ENCODE measurements at regions not wholly inside any gene's neighbourhood (a gene's known extent, or its start where the extent isn't known, plus 50 kb on each side); places are given as distances from the start of the nearest gene placed in this dataset.
A peak's percentile ranks its signal among the peaks of the same experiment; 100 is the strongest.

DNA sequence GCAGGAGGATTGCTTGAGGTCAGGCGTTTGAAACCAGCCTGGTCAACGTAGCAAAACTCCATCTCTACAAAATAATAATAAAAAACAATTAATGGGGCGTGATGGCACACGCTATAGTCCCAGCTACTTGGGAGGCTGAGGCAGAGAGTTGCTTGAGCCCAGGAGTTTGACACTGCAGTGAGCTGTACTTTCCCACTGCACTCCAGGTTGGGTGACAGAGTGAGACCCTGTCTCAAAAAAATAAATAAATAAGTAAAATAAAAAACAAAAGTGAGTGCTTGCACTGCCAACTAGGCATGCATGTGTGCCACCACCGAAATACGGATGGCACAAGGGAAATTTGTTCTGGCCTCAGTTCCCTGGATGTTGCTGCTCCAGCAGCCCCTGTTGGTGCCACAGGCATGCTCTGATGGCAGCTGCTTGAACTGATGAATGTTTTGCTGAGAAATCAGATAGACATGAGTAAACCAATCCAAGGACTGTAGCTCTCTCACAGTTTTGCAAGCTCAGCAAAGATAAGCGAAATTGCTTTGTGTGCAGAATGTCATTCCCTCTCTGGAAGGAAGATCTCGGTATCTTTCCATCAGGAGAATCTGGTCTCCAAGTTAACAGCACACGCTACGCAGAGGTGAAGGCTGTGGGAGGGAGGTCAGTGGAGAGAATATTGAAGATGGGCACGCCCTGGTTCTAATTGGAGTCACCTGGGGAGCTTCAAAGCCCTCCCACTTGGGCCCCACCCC lies 188.0 kb upstream of the SLC24A3 start:
- Histone ChIP-seq H3K4me3 (ENCODE audit: severe bottlenecking) (no peak overlapping the region), H3K4me1 (ENCODE audit: insufficient read depth, poor library complexity, severe bottlenecking) (no peaks in the 10 kb centered on the region), H3K9me3 (ENCODE audit: severe bottlenecking) (no peaks in the 10 kb centered on the region), H3K36me3 (ENCODE audit: low read depth) (no peaks in the 10 kb centered on the region), H3K27ac (ENCODE audit: poor library complexity, severe bottlenecking) (no peak overlapping the region), H3K27me3 (ENCODE audit: insufficient read depth, poor library complexity, severe bottlenecking) (no peaks in the 10 kb centered on the region)
- no peak for DNase-seq (ENCODE audit: low spot score)
- ATAC-seq (ENCODE audit: low read depth), result no peak
- TF ChIP-seq, protein P1, sequence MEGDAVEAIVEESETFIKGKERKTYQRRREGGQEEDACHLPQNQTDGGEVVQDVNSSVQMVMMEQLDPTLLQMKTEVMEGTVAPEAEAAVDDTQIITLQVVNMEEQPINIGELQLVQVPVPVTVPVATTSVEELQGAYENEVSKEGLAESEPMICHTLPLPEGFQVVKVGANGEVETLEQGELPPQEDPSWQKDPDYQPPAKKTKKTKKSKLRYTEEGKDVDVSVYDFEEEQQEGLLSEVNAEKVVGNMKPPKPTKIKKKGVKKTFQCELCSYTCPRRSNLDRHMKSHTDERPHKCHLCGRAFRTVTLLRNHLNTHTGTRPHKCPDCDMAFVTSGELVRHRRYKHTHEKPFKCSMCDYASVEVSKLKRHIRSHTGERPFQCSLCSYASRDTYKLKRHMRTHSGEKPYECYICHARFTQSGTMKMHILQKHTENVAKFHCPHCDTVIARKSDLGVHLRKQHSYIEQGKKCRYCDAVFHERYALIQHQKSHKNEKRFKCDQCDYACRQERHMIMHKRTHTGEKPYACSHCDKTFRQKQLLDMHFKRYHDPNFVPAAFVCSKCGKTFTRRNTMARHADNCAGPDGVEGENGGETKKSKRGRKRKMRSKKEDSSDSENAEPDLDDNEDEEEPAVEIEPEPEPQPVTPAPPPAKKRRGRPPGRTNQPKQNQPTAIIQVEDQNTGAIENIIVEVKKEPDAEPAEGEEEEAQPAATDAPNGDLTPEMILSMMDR (IDR thresholded peaks at IDR 0.05; ENCODE audit: poor library complexity, severe bottlenecking), result no peak

DNA sequence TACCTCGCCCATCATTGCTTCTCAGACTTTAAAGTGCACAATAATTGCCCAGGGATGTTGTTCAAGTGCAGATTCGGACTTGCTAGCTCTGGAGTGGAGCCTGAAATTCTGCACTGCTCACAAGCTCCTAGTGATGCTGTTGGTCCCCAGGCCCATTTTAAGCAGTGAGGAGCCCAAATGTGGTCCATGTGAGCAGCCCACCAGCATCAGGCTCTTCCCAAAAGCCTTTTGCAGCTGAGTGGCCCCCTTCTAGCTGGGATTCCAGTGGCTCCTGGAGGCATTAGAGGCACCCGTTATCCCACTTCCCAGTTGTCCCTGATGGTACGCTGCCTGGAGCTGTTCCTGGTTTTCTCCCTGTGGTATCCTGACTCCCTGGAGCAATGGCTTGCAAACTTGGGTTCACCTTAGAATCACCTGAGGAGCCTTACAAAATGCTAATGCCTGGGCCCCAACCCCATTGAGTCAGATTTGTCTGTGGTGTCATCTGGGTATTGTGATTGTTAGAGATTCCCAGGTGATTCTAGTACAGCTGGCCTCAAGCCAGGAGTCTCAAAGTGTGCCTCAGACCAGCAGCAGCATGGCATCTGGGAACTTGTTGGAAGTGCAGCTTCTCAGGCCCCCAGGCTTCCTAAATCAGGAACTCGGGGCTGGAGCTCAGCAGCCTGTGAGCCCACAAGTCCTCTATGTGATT lies 186.9 kb upstream of the SLC24A3 start:
- TF ChIP-seq, protein P1 (IDR thresholded peaks at IDR 0.05; ENCODE audit: poor library complexity, severe bottlenecking), result no peak
- no peaks in the 10 kb centered on the region for H3K4me1 ChIP-seq (ENCODE audit: insufficient read depth, poor library complexity, severe bottlenecking)
- no peaks in the 10 kb centered on the region for H3K36me3 ChIP-seq (ENCODE audit: low read depth)
- DNase-seq (ENCODE audit: low spot score), result no peak
- H3K27me3 ChIP-seq (ENCODE audit: insufficient read depth, poor library complexity, severe bottlenecking), result no peaks in the 10 kb centered on the region
- ATAC-seq (ENCODE audit: low read depth), result no peak
- H3K27ac ChIP-seq (ENCODE audit: poor library complexity, severe bottlenecking), result no peak overlapping the region
- H3K9me3 ChIP-seq (ENCODE audit: severe bottlenecking), result no peaks in the 10 kb centered on the region
- no peak overlapping the region for H3K4me3 ChIP-seq (ENCODE audit: severe bottlenecking)

DNA sequence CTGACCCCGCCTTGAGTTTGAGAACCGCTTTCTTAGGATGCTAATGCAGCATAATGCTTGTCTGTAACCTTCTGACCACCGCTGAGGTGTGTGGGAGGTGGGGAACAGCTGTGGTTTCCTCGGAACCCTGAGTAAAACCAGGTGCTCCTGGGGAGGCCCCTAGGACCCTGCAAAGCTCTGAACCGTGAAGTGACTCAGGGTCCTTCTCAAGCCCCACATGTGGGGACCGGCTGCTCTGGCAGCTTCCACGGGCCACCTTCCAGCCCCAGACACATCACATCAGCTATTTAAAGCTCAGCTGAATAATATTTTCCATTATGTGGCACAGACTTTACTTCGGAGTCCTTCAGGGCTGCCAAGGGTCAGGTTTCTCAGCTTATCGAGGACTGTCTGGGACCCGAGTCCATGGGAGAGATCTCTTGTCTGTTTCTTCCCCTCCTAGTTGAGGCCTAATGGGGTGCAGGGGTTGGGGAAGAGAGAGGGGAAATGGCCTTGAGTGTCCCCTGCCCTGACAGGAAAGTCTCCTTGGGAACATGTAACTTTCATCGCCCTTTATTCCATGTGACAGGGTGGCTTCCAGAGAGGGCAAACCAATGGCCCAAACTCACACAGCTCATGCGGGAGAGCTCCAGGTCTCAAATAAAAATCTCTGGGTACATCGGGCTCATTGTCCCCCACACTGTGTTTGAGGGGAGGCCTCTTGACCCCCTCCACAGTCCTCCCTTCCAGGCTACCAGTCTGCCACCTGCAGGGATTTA lies 186.1 kb upstream of the SLC24A3 start:
- no peaks in the 10 kb centered on the region for H3K36me3 ChIP-seq (ENCODE audit: low read depth)
- no peaks in the 10 kb centered on the region for H3K4me1 ChIP-seq (ENCODE audit: insufficient read depth, poor library complexity, severe bottlenecking)
- no peaks in the 10 kb centered on the region for H3K27me3 ChIP-seq (ENCODE audit: insufficient read depth, poor library complexity, severe bottlenecking)
- no peak overlapping the region for H3K27ac ChIP-seq (ENCODE audit: poor library complexity, severe bottlenecking)
- ATAC-seq (ENCODE audit: low read depth) (peak; percentile 21; the same call in 2 of the 3 replicates), DNase-seq (ENCODE audit: low spot score) (no peak)
- no peaks in the 10 kb centered on the region for H3K9me3 ChIP-seq (ENCODE audit: severe bottlenecking)
- TF ChIP-seq, protein P1 (IDR thresholded peaks at IDR 0.05; ENCODE audit: poor library complexity, severe bottlenecking), result no peak
- no peak overlapping the region for H3K4me3 ChIP-seq (ENCODE audit: severe bottlenecking)

DNA sequence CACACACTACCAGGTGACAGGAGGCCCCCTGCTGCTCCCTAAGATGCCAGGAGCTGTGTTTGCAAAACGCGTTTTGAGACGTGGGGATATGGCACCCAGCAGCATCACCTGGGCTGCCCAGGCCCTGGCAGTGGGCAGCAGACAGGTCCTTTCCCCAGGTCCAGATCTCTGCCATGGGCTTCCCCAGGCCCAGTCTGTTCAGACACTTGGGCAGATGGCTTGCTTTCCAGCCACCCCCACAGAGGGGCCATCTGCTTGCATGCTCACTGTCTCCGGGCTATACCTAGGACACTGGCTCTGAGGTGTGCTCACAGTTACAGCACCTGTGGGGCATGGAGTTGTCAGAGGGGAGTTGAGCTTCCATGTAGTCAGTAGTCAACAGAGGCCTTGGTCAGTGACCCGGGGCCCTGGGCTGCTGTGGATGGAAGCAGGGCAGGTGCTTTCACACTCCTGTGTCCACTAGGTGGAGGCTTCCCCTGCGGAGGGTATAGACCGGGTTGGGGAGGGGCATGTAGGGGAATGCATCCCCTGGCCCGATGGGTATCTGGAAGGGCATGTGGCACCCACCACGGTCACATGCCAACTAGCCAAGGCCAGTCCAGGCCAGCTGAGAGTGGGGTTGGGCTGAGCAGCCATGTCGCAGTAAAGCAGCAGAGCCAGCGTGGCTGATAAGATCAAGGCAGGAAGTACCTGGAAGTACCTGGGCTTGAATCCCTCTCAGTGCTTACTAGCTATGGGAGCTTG lies 185.4 kb upstream of the SLC24A3 start:
- 0 out of 3 replicates have a peak, but pooled peaks have one; percentile 25 for ATAC-seq (ENCODE audit: low read depth)
- no peak overlapping the region for H3K4me3 ChIP-seq (ENCODE audit: severe bottlenecking)
- no peak for DNase-seq (ENCODE audit: low spot score)
- H3K27me3 ChIP-seq (ENCODE audit: insufficient read depth, poor library complexity, severe bottlenecking), result no peaks in the 10 kb centered on the region
- TF ChIP-seq, protein P1 (IDR thresholded peaks at IDR 0.05; ENCODE audit: poor library complexity, severe bottlenecking), result no peak
- H3K4me1 ChIP-seq (ENCODE audit: insufficient read depth, poor library complexity, severe bottlenecking), result no peaks in the 10 kb centered on the region
- H3K27ac ChIP-seq (ENCODE audit: poor library complexity, severe bottlenecking), result no peak overlapping the region
- no peaks in the 10 kb centered on the region for H3K9me3 ChIP-seq (ENCODE audit: severe bottlenecking)
- no peaks in the 10 kb centered on the region for H3K36me3 ChIP-seq (ENCODE audit: low read depth)
